ENCODE measurements at regions not wholly inside any gene's neighbourhood (a gene's known extent, or its start where the extent isn't known, plus 50 kb on each side); places are given as distances from the start of the nearest gene placed in this dataset.

DNA sequence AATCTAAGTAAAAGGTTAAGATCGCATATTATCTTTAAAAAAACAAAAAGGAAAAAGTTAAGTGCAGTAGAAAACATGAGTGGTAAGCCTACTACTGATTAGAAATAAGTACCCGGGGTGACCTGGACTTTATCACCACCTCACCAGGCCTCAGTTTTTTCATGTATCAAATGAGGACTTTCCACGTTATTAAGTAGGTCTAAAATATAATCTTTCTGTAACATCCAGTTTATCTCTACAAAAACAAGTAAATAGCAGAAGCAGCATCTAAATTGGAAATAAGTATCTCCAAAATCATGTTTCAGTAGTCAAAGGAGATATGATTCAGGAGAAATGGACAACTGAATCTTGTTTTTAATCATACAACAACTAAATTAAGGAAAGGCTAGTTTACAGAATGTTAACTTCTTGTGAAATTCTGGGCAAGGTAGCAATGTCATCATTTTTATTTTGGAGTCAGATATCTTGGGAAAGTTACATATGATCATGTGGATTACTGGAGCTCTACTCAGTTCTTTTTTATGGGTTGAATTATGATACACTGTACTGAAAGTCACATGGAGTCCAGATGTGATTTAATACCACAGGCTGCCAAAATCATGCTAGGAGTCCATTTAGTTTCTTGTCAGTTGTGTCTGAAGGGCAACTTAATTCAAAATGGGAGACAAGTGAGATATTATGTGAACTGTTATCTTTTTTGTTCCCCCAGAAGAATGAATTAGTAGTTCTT lies 114.7 kb upstream of the PRL start:
- TF ChIP-seq, protein P1, sequence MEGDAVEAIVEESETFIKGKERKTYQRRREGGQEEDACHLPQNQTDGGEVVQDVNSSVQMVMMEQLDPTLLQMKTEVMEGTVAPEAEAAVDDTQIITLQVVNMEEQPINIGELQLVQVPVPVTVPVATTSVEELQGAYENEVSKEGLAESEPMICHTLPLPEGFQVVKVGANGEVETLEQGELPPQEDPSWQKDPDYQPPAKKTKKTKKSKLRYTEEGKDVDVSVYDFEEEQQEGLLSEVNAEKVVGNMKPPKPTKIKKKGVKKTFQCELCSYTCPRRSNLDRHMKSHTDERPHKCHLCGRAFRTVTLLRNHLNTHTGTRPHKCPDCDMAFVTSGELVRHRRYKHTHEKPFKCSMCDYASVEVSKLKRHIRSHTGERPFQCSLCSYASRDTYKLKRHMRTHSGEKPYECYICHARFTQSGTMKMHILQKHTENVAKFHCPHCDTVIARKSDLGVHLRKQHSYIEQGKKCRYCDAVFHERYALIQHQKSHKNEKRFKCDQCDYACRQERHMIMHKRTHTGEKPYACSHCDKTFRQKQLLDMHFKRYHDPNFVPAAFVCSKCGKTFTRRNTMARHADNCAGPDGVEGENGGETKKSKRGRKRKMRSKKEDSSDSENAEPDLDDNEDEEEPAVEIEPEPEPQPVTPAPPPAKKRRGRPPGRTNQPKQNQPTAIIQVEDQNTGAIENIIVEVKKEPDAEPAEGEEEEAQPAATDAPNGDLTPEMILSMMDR (conservative IDR thresholded peaks at IDR 0.05): no peak
- Mint-ChIP-seq H3K27ac (no peak overlapping the region), H3K27me3 (ENCODE audit: insufficient read depth) (no peaks in the 10 kb centered on the region), H3K4me3 (no peak overlapping the region), H3K4me1 (peaks cover 20% of the 10 kb centered on the region), H3K36me3 (ENCODE audit: low read depth) (no peaks in the 10 kb centered on the region), H3K9me3 (no peaks in the 10 kb centered on the region)
- Histone ChIP-seq H3K27ac (ENCODE audit: low read depth, low read length) (no peak overlapping the region), H3K27me3 (ENCODE audit: control insufficient read depth, insufficient read depth, low read length, poor library complexity, severe bottlenecking) (no peaks in the 10 kb centered on the region), H3K9me3 (ENCODE audit: control insufficient read depth, low read length) (no peaks in the 10 kb centered on the region), H3K36me3 (ENCODE audit: control insufficient read depth, insufficient read depth, low read length) (no peaks in the 10 kb centered on the region), H3K9ac (ENCODE audit: extremely low read depth, low read length, poor library complexity, severe bottlenecking) (no peak overlapping the region), H3K4me1 (ENCODE audit: control insufficient read depth, insufficient read depth, low read length) (no peaks in the 10 kb centered on the region), H3K4me3 (ENCODE audit: low read length) (no peak overlapping the region)
- WGBS, 2 experiments (ENCODE audit: insufficient coverage in 1 of 2, insufficient read length in 1 of 2): 98 to 100% methylated on average over 1 to 3 of the region's 3 CpGs
- DNase-seq: no peak

DNA sequence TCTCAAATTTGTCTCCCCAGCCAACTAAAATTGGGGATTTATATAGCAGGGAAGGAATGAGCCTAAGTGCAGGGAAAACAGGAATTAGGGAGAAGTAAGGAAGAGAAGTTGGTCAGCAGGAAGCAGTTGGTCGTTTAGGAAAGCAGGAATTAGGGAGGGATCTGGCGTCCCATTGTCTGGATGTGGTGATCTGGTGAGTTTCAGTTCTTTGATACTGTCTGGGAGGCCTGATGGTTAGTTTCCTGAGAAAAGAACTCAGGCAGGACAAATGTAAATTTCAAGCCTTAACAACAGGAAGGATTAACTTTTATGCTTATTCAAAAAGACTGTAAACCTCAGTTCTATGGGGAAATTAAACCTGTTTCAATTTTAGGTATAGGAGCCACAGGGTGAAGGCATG lies 116.2 kb upstream of the PRL start:
- H3K27ac Mint-ChIP-seq: no peak overlapping the region
- Histone ChIP-seq H3K36me3 (ENCODE audit: control insufficient read depth, insufficient read depth, low read length) (no peaks in the 10 kb centered on the region), H3K27ac (ENCODE audit: low read depth, low read length) (no peak overlapping the region), H3K9ac (ENCODE audit: extremely low read depth, low read length, poor library complexity, severe bottlenecking) (no peak overlapping the region), H3K4me1 (ENCODE audit: control insufficient read depth, insufficient read depth, low read length) (no peaks in the 10 kb centered on the region), H3K4me3 (ENCODE audit: low read length) (no peak overlapping the region), H3K27me3 (ENCODE audit: control insufficient read depth, insufficient read depth, low read length, poor library complexity, severe bottlenecking) (no peaks in the 10 kb centered on the region), H3K9me3 (ENCODE audit: control insufficient read depth, low read length) (no peaks in the 10 kb centered on the region)
- DNase-seq: no peak
- H3K4me3 Mint-ChIP-seq: no peak overlapping the region
- WGBS, 2 experiments (ENCODE audit: insufficient coverage in 1 of 2, insufficient read length in 1 of 2): 23% methylated on average over 2 of the region's 2 CpGs; no CpG with 5 or more reads in 1 of the 2 experiments
- H3K9me3 Mint-ChIP-seq: no peaks in the 10 kb centered on the region
- peaks cover 20% of the 10 kb centered on the region for H3K4me1 Mint-ChIP-seq
- H3K36me3 Mint-ChIP-seq (ENCODE audit: low read depth): no peaks in the 10 kb centered on the region
- TF ChIP-seq, protein P1 (conservative IDR thresholded peaks at IDR 0.05): no peak
- no peaks in the 10 kb centered on the region for H3K27me3 Mint-ChIP-seq (ENCODE audit: insufficient read depth)

DNA sequence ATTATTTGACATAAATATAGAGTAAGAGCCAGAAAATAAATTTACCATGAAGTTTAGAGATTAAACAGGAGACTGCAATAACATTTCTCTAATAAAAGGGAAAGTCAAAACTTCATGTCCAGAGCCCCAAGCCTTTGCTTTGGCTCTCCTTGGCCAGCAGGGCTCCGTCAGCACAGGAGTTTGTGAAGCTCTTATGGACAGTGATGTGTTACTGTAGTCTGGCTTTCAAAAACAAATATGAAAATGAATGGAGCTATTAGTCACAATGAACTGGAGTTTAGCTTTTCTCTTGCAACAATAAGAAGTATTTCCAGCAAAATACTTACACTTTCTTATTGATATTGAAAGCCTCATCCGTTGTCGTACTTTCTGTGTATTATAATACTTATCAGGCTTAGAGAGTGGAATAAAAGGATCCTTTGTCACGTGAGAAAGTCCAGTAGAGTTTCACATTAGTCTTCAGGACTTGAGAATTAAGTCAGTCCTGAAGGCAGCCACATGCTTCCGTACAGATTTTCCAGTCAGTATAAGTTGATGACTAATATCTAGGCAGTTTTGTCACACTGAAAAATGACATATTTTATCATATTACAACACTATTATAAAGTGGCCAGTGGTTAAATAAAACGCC lies 117.0 kb upstream of the PRL start:
- DNase-seq: no peak
- Mint-ChIP-seq H3K36me3 (ENCODE audit: low read depth) (peaks cover 2% of the 10 kb centered on the region), H3K4me3 (no peak overlapping the region), H3K27me3 (ENCODE audit: insufficient read depth) (no peaks in the 10 kb centered on the region), H3K4me1 (peaks cover 15% of the 10 kb centered on the region), H3K9me3 (peaks cover 5% of the 10 kb centered on the region), H3K27ac (no peak overlapping the region)
- Histone ChIP-seq H3K36me3 (ENCODE audit: control insufficient read depth, insufficient read depth, low read length) (no peaks in the 10 kb centered on the region), H3K9ac (ENCODE audit: extremely low read depth, low read length, poor library complexity, severe bottlenecking) (no peak overlapping the region), H3K4me3 (ENCODE audit: low read length) (no peak overlapping the region), H3K27me3 (ENCODE audit: control insufficient read depth, insufficient read depth, low read length, poor library complexity, severe bottlenecking) (no peaks in the 10 kb centered on the region), H3K9me3 (ENCODE audit: control insufficient read depth, low read length) (peaks cover 8% of the 10 kb centered on the region), H3K27ac (ENCODE audit: low read depth, low read length) (no peak overlapping the region), H3K4me1 (ENCODE audit: control insufficient read depth, insufficient read depth, low read length) (no peaks in the 10 kb centered on the region)
- TF ChIP-seq, protein P1 (conservative IDR thresholded peaks at IDR 0.05): peak; percentile 53
- 60 to 86% methylated on average over 1 to 6 of the region's 6 CpGs for WGBS, 2 experiments (ENCODE audit: insufficient coverage in 1 of 2, insufficient read length in 1 of 2)
